Suprapubic skin (tissue), 4 donors: ENCODE measurements at regions not wholly inside any gene's neighbourhood (a gene's known extent, or its start where the extent isn't known, plus 50 kb on each side); places are given as distances from the start of the nearest gene placed in this dataset.

Experiments used
- DNase-seq, 2 donors: peaks; one replicate each; pipeline ENCODE4 v3.0.0-alpha.2; 2019; ENCODE audit warnings: low spot score in 2 of 2
- H3K27ac ChIP-seq: fragments of 200-600 bp; sonication (generic); one replicate; pipeline ENCODE4 v1.5.1; 2019
- H3K27me3 ChIP-seq: fragments of 200-600 bp; sonication (generic); one replicate; pipeline ENCODE4 v1.5.1; 2019
- H3K36me3 ChIP-seq: fragments of 200-600 bp; sonication (generic); one replicate; pipeline ENCODE4 v1.5.1; 2019
- H3K4me1 ChIP-seq: fragments of 200-600 bp; sonication (generic); one replicate; pipeline ENCODE4 v1.5.1; 2019
- H3K4me3 ChIP-seq: fragments of 200-600 bp; sonication (generic); one replicate; pipeline ENCODE4 v1.5.1; 2019; ENCODE audit warnings: mild to moderate bottlenecking
- H3K9me3 ChIP-seq: fragments of 200-600 bp; sonication (generic); one replicate; pipeline ENCODE4 v1.5.1; 2019
- CTCF ChIP-seq, 2 donors: fragments of 200-600 bp in 1 of 2; fragments of 450-650 bp in 1 of 2; sonication (generic) in 1 of 2; IDR thresholded peaks; one replicate each; pipeline ENCODE4 v1.5.1; 2016 to 2019; ENCODE audit warnings: antibody characterized with exemption in 2 of 2, mild to moderate bottlenecking in 1 of 2, moderate library complexity in 1 of 2
- EP300 ChIP-seq: sonication (generic); formaldehyde crosslinking; IDR thresholded peaks from one replicate; pipeline ENCODE4 v1.6.1; 2017; ENCODE audit warnings: antibody characterized with exemption
- POLR2A ChIP-seq, 2 donors: fragments of 450-650 bp; IDR thresholded peaks; one replicate each; pipeline ENCODE4 v1.6.1; 2017; ENCODE audit warnings: antibody characterized with exemption in 2 of 2, mild to moderate bottlenecking in 2 of 2, moderate library complexity in 2 of 2
- POLR2AphosphoS5 ChIP-seq, 3 donors: sonication (generic); formaldehyde crosslinking; IDR thresholded peaks; one replicate each; pipeline ENCODE4 v1.6.1; 2017; ENCODE audit warnings: antibody characterized with exemption in 3 of 3
- WGBS: methylation state at CpG from one replicate; pipeline ENCODE4 v1.1.5; 2018; 5-methylcytosine and 5-hydroxymethylcytosine counted together

- H3K4me1 ChIP-seq: no peaks in the 10 kb centered on the region
- WGBS: 82% methylated on average over 4 of the region's 4 CpGs
- TF ChIP-seq EP300: no peak
- TF ChIP-seq POLR2A (IDR thresholded peaks at IDR 0.05): no peak
- no peak for TF ChIP-seq POLR2AphosphoS5 (IDR thresholded peaks at IDR 0.05)
- no peak for TF ChIP-seq CTCF (IDR thresholded peaks at IDR 0.05)
- no peak overlapping the region for H3K4me3 ChIP-seq
- no peaks in the 10 kb centered on the region for H3K36me3 ChIP-seq
- H3K27me3 ChIP-seq: no peaks in the 10 kb centered on the region
- no peaks in the 10 kb centered on the region for H3K9me3 ChIP-seq
- DNase-seq: no peak
- no peak overlapping the region for H3K27ac ChIP-seq
Observed at GRCh38 chr11:37830529-37830928, 1232.5 kb upstream of the RAG2 start.

GRCh38 chr11:37817727-37818270 is 1219.8 kb upstream of the RAG2 start:
- Histone ChIP-seq H3K27ac (no peak overlapping the region), H3K4me1 (no peaks in the 10 kb centered on the region), H3K4me3 (no peak overlapping the region), H3K27me3 (no peaks in the 10 kb centered on the region), H3K9me3 (no peaks in the 10 kb centered on the region), H3K36me3 (no peaks in the 10 kb centered on the region)
- WGBS: 93% methylated on average over 11 of the region's 11 CpGs
- TF ChIP-seq CTCF (IDR thresholded peaks at IDR 0.05): no peak
- TF ChIP-seq POLR2AphosphoS5 (IDR thresholded peaks at IDR 0.05): no peak
- TF ChIP-seq EP300: no peak
- no peak for TF ChIP-seq POLR2A (IDR thresholded peaks at IDR 0.05)
- DNase-seq: no peak

- WGBS: 65% methylated on average over 7 of the region's 16 CpGs
Observed at GRCh38 chr11:37812281-37812880, 1214.3 kb upstream of the RAG2 start.

GRCh38 chr11:37811349-37811748 is 1213.3 kb upstream of the RAG2 start:
- WGBS: 94% methylated on average over 7 of the region's 7 CpGs
- no peaks in the 10 kb centered on the region for H3K36me3 ChIP-seq
- no peaks in the 10 kb centered on the region for H3K4me1 ChIP-seq

More at GRCh38 chr11:37812281-37812880, 1214.3 kb upstream of the RAG2 start:
- H3K27me3 ChIP-seq: no peaks in the 10 kb centered on the region
- no peaks in the 10 kb centered on the region for H3K36me3 ChIP-seq
- DNase-seq: no peak
- no peaks in the 10 kb centered on the region for H3K4me1 ChIP-seq
- H3K27ac ChIP-seq: no peak overlapping the region
- H3K4me3 ChIP-seq: no peak overlapping the region
- no peaks in the 10 kb centered on the region for H3K9me3 ChIP-seq
- TF ChIP-seq POLR2A (IDR thresholded peaks at IDR 0.05): no peak
- TF ChIP-seq EP300: no peak
- TF ChIP-seq CTCF (IDR thresholded peaks at IDR 0.05): no peak
- TF ChIP-seq POLR2AphosphoS5 (IDR thresholded peaks at IDR 0.05): no peak

GRCh38 chr11:37804666-37805065 is 1206.6 kb upstream of the RAG2 start:
- Histone ChIP-seq H3K36me3 (no peaks in the 10 kb centered on the region), H3K9me3 (no peaks in the 10 kb centered on the region), H3K4me1 (no peaks in the 10 kb centered on the region), H3K27ac (no peak overlapping the region), H3K4me3 (no peak overlapping the region), H3K27me3 (no peaks in the 10 kb centered on the region)
- no peak for DNase-seq
- 92% methylated on average over 2 of the region's 2 CpGs for WGBS
- TF ChIP-seq POLR2AphosphoS5 (IDR thresholded peaks at IDR 0.05) (no peak), POLR2A (IDR thresholded peaks at IDR 0.05) (no peak), CTCF (IDR thresholded peaks at IDR 0.05) (no peak), EP300 (no peak)

More at GRCh38 chr11:37811349-37811748, 1213.3 kb upstream of the RAG2 start:
- no peak for TF ChIP-seq CTCF (IDR thresholded peaks at IDR 0.05)
- no peak for TF ChIP-seq POLR2AphosphoS5 (IDR thresholded peaks at IDR 0.05)
- TF ChIP-seq POLR2A (IDR thresholded peaks at IDR 0.05): no peak
- no peak for TF ChIP-seq EP300
- H3K4me3 ChIP-seq: no peak overlapping the region
- no peak overlapping the region for H3K27ac ChIP-seq
- no peaks in the 10 kb centered on the region for H3K9me3 ChIP-seq
- DNase-seq: no peak
- H3K27me3 ChIP-seq: no peaks in the 10 kb centered on the region
